ENCODE measurements at regions not wholly inside any gene's neighbourhood (a gene's known extent, or its start where the extent isn't known, plus 50 kb on each side); places are given as distances from the start of the nearest gene placed in this dataset.

- TF ChIP-seq EZH2phosphoT487 (IDR thresholded peaks at IDR 0.05; ENCODE audit: low read length) (no peak), EZH2 (optimal IDR thresholded peaks at IDR 0.05; ENCODE audit: low read depth, low read length) (no peak)
- TF ChIP-seq, protein P1, sequence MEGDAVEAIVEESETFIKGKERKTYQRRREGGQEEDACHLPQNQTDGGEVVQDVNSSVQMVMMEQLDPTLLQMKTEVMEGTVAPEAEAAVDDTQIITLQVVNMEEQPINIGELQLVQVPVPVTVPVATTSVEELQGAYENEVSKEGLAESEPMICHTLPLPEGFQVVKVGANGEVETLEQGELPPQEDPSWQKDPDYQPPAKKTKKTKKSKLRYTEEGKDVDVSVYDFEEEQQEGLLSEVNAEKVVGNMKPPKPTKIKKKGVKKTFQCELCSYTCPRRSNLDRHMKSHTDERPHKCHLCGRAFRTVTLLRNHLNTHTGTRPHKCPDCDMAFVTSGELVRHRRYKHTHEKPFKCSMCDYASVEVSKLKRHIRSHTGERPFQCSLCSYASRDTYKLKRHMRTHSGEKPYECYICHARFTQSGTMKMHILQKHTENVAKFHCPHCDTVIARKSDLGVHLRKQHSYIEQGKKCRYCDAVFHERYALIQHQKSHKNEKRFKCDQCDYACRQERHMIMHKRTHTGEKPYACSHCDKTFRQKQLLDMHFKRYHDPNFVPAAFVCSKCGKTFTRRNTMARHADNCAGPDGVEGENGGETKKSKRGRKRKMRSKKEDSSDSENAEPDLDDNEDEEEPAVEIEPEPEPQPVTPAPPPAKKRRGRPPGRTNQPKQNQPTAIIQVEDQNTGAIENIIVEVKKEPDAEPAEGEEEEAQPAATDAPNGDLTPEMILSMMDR (IDR thresholded peaks at IDR 0.05; ENCODE audit: low read length): no peak
- Histone ChIP-seq H3K4me1 (ENCODE audit: low read length) (no peaks in the 10 kb centered on the region), H3K27ac (ENCODE audit: low read length) (no peak overlapping the region), H3K79me2 (ENCODE audit: low read length) (no peaks in the 10 kb centered on the region), H4K20me1 (ENCODE audit: insufficient read depth, low read length) (no peaks in the 10 kb centered on the region), H3K4me2 (ENCODE audit: low read depth, low read length) (no peak overlapping the region), H3K9me2 (replicated peaks; ENCODE audit: insufficient read depth, low read length) (no peaks in the 10 kb centered on the region), H3F3A (ENCODE audit: insufficient read depth, low read length) (no peaks in the 10 kb centered on the region), H3K4me3 (ENCODE audit: low read length) (no peak overlapping the region), H3K9ac (ENCODE audit: low read length) (no peak overlapping the region), H3K36me3 (replicated peaks; ENCODE audit: insufficient read depth, low read length) (no peaks in the 10 kb centered on the region), H3K27me3 (replicated peaks; ENCODE audit: insufficient read depth, low read length) (no peaks in the 10 kb centered on the region), H3K9me3 (replicated peaks; ENCODE audit: insufficient read depth, low read length) (no peaks in the 10 kb centered on the region), H2AFZ (ENCODE audit: low read length) (no peak overlapping the region)
- DNase-seq: no peak
Observed at GRCh38 chr3:170717410-170718402, 131.8 kb upstream of the SLC7A14 start.

DNA sequence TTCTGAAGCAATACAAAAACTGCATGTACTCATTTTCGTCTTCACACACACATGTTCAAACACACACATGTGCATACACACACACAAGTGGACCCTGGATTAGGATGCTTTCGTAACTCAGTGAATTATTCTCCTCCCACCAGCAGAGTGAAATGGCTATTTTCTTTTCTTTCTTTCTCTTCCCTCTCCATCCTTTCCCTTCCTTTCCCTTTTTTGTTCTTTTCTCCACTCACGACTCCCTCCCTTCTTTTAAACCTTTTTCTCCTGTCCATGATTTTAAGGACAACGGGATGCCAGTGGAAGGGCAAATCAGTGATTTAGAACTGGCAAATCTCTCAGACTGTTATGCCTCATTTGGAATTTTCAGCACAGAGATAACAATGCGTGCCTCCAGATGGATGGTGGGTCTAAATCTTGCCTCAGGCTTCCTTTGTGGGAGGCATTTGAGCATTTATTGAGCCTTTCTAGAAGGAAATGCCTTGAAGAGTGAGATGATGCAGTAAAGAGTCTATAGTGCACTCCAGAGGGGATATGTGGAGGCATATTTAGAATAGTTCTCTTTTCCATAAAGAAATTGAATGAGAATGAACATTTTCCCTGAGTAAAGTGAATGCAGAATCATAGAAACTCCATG, 130.4 kb upstream of the SLC7A14 start:
- Histone ChIP-seq H3K9me2 (replicated peaks; ENCODE audit: insufficient read depth, low read length) (no peaks in the 10 kb centered on the region), H3K36me3 (replicated peaks; ENCODE audit: insufficient read depth, low read length) (no peaks in the 10 kb centered on the region), H3K4me1 (ENCODE audit: low read length) (no peaks in the 10 kb centered on the region), H3K4me3 (ENCODE audit: low read length) (no peak overlapping the region), H3K4me2 (ENCODE audit: low read depth, low read length) (no peak overlapping the region), H3K27me3 (replicated peaks; ENCODE audit: insufficient read depth, low read length) (no peaks in the 10 kb centered on the region), H4K20me1 (ENCODE audit: insufficient read depth, low read length) (no peaks in the 10 kb centered on the region), H3K9me3 (replicated peaks; ENCODE audit: insufficient read depth, low read length) (no peaks in the 10 kb centered on the region), H3K79me2 (ENCODE audit: low read length) (no peaks in the 10 kb centered on the region), H2AFZ (ENCODE audit: low read length) (no peak overlapping the region), H3K9ac (ENCODE audit: low read length) (no peak overlapping the region), H3F3A (ENCODE audit: insufficient read depth, low read length) (no peaks in the 10 kb centered on the region), H3K27ac (ENCODE audit: low read length) (no peak overlapping the region)
- TF ChIP-seq, protein P1 (IDR thresholded peaks at IDR 0.05; ENCODE audit: low read length): no peak
- TF ChIP-seq EZH2phosphoT487 (IDR thresholded peaks at IDR 0.05; ENCODE audit: low read length) (no peak), EZH2 (optimal IDR thresholded peaks at IDR 0.05; ENCODE audit: low read depth, low read length) (no peak)
- no peak for DNase-seq

DNA sequence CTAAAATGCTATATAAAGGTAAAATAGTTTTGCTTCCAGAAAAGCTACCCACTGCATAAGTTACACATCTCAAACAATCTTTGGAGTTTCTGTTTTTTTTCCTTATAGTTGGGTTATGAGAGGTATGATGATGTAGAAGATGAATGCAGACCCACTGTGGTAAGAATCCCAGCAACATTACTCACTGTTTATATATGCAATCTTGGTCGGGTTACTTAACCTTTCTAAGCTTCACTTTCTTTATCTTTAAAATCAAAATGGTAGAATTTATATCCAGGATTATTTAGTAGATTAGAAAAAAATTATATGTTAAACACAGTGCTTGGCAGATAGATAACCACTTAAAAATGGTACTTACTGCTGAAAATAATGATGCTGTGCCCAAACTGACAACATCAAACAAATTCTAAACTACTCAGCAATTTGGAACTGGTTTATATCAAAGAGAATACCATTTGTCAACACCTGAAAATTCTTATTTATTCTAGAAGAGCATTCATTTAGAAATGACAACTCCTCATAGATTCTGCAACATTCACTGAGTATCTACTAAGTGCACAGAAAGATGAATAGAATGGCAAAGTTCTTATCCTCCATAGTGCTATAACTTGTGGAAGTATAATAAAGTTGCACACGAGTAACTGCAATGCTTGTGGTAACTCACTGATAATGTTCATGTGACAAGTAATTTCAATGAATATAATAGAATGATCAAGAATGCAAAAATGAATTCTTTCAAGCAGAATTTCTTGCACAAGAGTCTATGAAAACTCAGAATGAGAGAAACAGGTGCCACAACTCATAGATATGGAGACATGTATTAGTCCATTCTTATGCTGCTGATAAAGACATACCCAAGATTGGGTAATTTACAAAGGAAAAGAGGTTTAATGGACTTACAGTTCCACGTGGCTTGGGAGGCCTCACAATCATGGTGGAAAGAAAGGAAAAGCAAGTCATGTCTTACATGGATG, 129.0 kb upstream of the SLC7A14 start:
- H3K9me2 ChIP-seq (replicated peaks; ENCODE audit: insufficient read depth, low read length): no peaks in the 10 kb centered on the region
- no peak overlapping the region for H3K9ac ChIP-seq (ENCODE audit: low read length)
- no peaks in the 10 kb centered on the region for H3K4me1 ChIP-seq (ENCODE audit: low read length)
- no peaks in the 10 kb centered on the region for H3K9me3 ChIP-seq (replicated peaks; ENCODE audit: insufficient read depth, low read length)
- H3K4me3 ChIP-seq (ENCODE audit: low read length): no peak overlapping the region
- no peak overlapping the region for H2AFZ ChIP-seq (ENCODE audit: low read length)
- H3K4me2 ChIP-seq (ENCODE audit: low read depth, low read length): no peak overlapping the region
- no peak overlapping the region for H3K27ac ChIP-seq (ENCODE audit: low read length)
- no peaks in the 10 kb centered on the region for H4K20me1 ChIP-seq (ENCODE audit: insufficient read depth, low read length)
- no peaks in the 10 kb centered on the region for H3F3A ChIP-seq (ENCODE audit: insufficient read depth, low read length)
- DNase-seq: no peak
- no peaks in the 10 kb centered on the region for H3K27me3 ChIP-seq (replicated peaks; ENCODE audit: insufficient read depth, low read length)
- no peaks in the 10 kb centered on the region for H3K36me3 ChIP-seq (replicated peaks; ENCODE audit: insufficient read depth, low read length)
- no peaks in the 10 kb centered on the region for H3K79me2 ChIP-seq (ENCODE audit: low read length)
- TF ChIP-seq EZH2phosphoT487 (IDR thresholded peaks at IDR 0.05; ENCODE audit: low read length) (no peak), EZH2 (optimal IDR thresholded peaks at IDR 0.05; ENCODE audit: low read depth, low read length) (no peak)
- TF ChIP-seq, protein P1 (IDR thresholded peaks at IDR 0.05; ENCODE audit: low read length): no peak

Data from MM.1S (cell line).